ENCODE measurements at regions not wholly inside any gene's neighbourhood (a gene's known extent, or its start where the extent isn't known, plus 50 kb on each side); places are given as distances from the start of the nearest gene placed in this dataset.

DNA sequence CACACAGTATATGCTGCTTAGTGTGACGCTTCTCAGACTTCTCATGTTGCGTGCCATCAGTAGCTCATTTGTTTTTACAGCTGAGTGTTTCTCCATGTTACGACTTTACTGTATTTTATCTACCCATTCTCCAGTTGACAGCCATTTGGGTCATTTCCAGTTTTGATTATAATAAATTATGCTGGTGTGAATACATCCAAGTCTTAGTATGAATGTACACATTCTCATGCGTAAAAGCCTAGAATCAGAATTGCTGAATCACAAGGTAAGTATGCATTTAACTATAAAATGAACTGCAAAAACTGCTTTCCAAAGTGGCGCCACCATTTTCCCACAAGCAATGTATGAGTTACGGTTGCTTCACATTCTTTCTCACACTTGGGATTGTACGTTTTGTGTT lies 184.2 kb upstream of the SLC35G4 start:
- no peak for TF ChIP-seq POLR2A (IDR thresholded peaks at IDR 0.05; ENCODE audit: low read length)
- no peak for TF ChIP-seq GATA1 (IDR thresholded peaks at IDR 0.05; ENCODE audit: low read depth, low read length)
